Sciatic nerve (tissue), 2 donors: ENCODE measurements at regions not wholly inside any gene's neighbourhood (a gene's known extent, or its start where the extent isn't known, plus 50 kb on each side); places are given as distances from the start of the nearest gene placed in this dataset.

Experiments used
- ATAC-seq: fragments of 200-7000 bp; cut with Tn5 transposase; one replicate; pipeline ENCODE4 v1.9.1; 2020; ENCODE audit warnings: mild to moderate bottlenecking, moderate library complexity
- DNase-seq: peaks from one replicate; pipeline ENCODE4 v3.0.0-alpha.2; 2020; ENCODE audit warnings: low spot score
- intact Hi-C: fragments of 100-400 bp; cut with DNase I; formaldehyde crosslinking; loops from one replicate; pipeline ENCODE4 v1.14.2; 2022
- donor health status: DM: no; HTN: no; CAD: no.
- donor health status: DM: no; HTN: no; CAD: no.

DNA sequence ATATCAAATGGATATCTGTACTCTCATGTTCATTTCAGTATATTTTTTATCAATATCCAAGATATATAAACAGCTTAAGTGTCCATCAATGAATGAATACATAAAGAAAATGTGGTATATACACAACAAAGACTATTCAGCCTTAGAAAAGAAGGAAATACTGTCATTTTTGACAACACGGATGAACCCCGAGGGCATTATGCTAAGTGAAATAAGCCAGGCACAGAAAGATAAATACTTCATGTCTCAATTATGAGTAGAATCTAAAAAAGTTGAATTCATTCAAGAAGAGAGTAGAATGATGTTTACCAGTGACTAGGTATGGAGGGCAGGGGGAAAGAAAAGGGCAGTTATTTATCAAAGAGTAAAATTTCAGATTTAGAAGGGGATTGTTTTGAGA lies 949.8 kb upstream of the TYRP1 start:
- no peak for ATAC-seq
- intact Hi-C loops, result no loop called here
- DNase-seq, result no peak

DNA sequence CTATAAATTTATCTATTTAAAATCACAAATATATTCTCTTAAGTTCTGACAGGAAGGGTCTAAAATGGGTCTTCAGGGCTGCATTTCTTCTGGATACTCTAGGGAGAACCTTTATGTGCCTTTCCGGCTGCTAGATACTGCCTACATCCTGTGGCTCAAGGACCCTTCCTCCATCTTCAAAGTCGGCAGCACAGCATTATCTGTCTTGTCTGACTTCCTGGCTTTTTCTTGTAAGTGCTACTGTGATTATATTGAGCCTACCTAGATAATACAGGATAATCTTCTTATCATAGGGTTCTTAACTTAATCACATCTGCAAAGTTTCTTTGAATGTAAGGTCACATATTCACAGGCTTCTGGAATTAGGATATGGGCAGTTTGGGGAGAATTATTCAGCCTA lies 943.8 kb upstream of the TYRP1 start:
- no peak for ATAC-seq
- intact Hi-C loops, result no loop called here
- DNase-seq, result no peak

DNA sequence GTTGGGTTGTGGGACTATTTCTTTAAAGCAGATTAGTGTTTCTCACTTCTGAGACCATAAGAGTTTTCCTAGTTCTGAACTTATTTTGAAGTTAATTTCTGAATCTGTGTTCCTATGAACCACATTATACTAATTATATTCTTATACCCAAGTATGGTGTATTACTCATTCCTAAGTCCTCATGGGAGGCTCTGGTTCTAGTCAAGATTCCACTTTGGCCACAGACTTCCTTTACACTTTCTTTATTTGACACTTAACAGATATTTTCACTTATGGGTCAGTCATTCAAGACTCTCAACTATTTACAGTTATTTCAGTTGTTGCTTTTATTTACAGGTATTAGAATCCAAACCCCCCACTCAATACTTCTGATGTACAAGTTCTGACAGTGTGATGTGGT lies 937.2 kb upstream of the TYRP1 start:
- ATAC-seq (no peak), DNase-seq (no peak)
- intact Hi-C loops, result no loop called here

DNA sequence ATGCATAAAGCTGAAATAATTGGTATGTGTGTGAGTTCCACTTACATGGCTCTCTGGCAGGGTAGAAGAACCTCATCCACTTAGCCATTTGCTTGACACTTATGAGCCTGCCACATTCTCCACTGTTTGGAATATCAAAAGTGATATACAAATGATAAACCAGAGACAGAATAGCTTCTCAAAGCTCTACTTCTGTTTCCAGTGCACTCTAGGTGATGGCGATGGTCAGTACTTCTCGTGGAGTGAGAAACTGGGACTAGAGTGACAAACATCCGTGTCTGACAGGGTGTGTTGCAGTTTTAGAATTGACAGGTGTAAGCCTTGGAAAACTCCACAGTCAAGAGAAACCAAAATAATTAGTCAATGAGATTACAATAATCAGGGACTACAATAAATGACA lies 935.8 kb upstream of the TYRP1 start:
- DNase-seq (no peak), ATAC-seq (no peak)
- intact Hi-C loops, result no loop called here

DNA sequence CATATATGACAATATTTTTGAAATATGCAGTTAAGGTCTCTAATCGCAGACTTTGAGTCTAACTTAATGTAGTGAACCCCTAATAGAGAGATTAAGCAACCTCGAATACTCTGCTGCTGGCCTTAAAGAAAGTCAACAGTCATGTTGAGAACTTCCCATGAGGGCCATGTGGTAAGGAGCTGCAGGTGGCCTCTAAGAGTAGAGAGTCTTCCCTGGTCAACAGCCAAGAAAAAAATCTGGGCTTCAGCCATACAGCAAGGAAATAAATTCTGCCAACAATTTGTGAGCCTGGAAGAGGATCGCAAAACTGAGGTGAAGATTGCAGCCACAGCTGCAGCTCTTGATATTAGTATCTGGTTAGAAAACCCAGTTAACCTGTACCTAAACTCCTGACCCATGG lies 935.2 kb upstream of the TYRP1 start:
- ATAC-seq (no peak), DNase-seq (no peak)
- intact Hi-C loops, result no loop called here

DNA sequence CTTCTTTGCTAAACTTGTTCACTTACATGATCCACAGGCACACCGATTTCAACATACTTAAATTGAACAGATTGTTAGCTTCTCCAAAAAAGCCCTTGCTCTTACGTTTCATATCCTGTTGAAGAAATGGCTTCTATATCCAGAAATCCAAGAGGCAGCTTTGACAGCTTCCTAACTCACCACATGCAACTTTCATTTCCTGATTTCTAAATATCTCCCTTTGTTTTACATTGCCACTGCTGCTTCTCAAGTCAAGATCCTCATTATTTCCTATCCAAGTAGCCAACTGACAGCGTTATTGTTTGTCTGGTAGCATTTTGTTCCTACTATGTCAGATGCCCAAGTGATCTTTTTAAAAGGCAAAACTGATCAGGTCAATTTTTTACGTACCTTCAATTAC lies 913.2 kb upstream of the TYRP1 start:
- ATAC-seq (no peak), DNase-seq (no peak)
- intact Hi-C loops, result no loop called here

DNA sequence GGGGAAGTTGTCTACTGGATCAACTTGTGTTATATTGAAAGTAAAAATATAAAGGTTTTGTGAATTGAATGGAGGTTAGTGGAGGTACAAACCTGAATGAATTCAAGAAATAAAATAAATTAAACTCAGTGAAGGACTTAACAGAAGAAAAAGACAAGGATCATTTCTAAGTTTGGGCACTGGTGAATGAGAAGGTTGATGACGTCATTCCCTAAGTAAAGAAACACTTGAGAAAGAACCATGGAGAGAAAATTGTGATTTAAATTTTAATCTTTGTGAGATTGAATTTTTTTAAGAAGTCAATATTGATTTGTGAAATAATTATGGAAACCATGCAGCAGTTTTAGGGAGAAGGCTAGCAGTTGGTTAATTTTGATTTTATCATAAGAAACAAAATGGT lies 900.3 kb upstream of the TYRP1 start:
- intact Hi-C loops, result no loop called here
- ATAC-seq (no peak), DNase-seq (no peak)

DNA sequence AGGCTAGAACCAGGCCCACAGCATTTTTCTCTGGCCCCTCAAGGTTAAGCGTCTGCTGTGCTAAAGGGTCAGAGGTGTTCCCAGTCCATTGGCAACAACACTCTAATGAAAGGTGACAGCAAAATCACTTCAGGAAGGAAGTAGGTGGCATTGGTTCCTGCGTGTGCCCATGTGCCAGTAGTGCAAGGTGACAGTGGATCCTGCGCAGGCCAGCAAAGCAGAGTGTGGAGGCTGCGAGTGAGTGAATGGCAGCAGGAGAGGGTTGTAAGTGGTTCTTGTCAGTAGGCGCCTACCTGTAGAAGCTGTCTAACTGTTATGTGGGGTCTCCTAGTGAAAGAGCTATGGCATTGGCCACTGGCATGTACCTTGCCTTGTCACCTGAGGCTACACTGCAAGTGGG lies 898.2 kb upstream of the TYRP1 start:
- ATAC-seq, result no peak
- no peak for DNase-seq
- intact Hi-C loops, result no loop called here

DNA sequence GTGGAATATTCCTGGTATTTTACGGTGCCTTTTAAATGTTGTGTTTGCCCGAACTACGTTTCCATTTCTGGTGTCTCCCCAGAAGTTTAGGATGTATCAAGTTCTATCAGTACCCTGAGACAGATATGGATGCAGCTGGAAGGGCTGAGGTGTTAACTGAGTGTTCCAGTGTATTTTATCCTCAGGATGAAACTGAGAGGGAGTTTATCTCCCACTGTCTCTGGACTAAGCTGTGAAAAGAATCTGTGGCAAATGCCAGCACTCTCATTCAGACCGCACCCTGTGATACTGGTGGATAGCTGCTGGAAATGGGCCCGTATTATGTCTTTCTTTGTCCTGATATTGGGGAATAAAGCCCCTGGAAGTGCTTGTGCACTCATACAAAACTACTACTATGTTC lies 887.2 kb upstream of the TYRP1 start:
- ATAC-seq, result no peak
- intact Hi-C loops, result no loop called here
- DNase-seq, result no peak

DNA sequence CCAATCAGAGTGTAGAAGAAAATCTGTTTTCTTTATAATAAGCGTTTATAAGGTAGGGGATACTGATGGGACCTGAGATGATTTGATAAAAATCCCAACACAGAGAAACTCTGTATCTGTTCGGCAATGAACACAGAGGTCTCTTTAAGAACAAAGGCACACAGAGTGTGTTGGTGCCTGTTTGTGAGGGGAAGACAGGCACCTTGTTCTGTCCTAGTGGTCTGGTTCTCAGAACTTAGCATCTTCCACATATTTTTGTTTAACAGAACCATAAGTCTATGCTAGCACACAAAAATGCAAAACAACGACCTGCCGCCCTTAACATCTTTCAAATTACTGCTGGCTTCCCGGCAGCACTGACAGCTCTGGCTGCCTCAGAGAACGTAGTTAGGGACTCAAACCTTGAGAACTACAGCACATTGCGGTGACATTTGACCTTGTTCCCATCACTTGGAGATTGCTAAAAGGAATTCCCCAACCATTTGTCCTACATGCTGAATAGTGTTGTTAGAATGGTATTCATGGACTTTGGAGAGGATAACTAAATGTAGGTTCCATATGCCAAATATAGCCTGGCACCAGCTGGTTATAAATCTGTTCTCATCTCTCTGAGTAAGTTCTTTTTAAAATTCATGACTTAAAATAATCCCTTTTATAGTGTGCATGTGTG lies 871.7 kb upstream of the TYRP1 start:
- intact Hi-C loops, result no loop called here
- DNase-seq, result no peak
- ATAC-seq, result no peak

DNA sequence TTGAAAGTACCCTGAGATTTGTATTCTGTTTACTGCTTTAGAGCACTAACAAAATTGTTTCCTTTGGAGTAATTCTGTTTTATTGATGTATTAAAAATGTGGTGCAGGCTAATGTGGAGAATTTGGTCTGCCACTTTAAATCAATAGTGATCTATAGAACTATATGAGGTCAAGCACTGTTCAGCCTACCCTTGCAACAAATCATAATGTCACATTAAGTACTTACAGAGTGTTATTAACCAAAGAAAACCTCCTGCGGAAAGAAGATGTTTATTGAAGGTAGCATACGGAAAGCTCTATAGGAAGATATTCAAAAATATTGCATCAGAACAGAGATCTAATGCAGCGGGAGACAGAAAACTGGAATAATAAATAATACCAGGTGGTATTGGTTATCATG lies 865.0 kb upstream of the TYRP1 start:
- DNase-seq (no peak), ATAC-seq (no peak)
- intact Hi-C loops, result no loop called here

DNA sequence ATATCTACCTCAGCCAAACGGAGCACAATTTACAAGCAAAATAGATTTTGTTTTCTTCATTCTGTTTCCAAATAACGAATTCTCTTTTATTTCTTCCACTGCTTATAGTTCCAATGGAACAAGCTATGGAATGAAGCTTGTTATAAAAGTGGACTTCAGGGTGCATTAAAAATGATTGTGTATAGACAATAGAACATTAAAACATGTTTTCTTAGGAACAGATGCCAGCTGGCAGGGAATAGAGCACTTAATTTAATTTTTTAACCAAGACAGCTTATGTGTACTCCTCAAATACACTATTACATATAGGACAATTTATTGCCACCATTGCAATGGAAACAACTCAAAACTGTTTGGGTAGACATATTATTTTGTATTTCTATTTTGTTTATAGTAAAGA lies 860.1 kb upstream of the TYRP1 start:
- intact Hi-C loops, result no loop called here
- DNase-seq (no peak), ATAC-seq (no peak)

DNA sequence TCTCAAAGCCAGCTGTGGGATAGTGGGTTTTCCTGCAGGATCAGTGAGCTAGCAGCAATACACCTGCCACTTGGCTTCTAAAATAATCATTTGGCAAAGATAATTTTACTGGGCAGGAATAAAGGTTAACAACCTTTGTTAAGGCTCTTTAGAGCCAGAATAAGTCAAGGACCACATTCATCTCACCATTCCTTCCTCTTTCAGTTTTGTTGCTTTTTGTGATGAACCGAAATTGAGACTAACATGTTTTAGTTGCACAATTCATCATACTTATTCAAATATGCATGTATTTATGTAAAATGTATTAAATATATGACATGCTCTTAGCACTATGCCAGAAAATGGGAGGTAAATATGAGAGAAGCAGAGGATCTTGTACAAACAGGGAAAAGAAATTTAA lies 824.4 kb upstream of the TYRP1 start:
- intact Hi-C loops, result no loop called here

DNA sequence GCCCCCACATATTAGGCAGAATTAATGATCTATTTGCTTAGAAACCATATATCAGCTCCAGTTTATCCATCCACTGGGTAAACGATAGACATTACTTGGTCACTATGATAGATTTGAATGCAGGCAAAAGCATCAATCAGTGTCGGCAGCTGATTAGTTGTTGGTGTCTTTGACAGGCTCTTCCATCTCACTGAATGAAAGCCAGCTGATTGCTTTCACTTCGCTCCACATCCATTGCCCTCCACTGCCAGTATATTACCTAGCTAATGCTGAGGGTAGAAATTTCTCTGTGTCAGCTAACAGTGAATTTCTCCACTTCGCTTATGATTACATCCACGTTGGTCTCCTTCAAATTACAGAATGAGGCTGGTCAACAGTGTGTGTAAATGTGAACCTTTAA lies 821.3 kb upstream of the TYRP1 start:
- ATAC-seq (no peak), DNase-seq (no peak)
- intact Hi-C loops, result no loop called here

More for the DNA sequence above, 824.4 kb upstream of the TYRP1 start:
- DNase-seq (no peak), ATAC-seq (no peak)

DNA sequence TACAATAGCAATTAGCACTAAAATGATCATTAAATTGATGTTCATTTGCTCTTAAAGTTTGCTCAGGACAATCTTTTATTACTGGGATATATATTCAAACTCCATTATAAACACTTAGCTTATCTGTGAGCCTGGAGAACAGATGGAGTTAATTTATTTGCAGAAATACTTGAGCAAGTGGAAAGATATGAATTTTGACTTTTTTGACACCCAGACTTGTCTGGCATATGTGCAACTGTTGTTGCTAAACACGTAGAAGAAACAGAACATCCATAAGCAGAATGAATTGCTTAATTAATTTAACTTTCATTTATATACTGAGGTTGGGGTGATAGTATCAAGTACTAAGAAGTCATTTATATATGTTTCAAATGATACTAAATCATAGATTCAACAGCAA lies 820.7 kb upstream of the TYRP1 start:
- ATAC-seq (no peak), DNase-seq (no peak)
- intact Hi-C loops, result no loop called here

DNA sequence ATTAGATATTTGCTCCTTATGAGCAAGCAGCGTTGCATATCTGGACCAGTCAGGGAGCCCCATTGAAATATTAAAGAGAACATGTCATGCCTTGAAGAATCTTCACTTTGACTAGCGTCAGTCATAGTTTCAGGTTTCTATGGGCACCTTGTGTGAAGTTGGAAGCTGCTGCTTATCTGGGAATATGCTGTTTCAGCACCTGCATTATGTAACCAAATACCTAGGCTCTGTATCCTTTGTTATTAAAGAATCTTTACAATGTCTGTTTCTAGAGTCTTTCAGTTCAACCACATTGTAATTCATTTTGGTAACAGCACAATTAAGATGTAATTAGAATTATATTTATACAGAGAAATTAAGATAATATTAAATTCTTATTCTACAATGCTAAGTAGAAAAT lies 818.8 kb upstream of the TYRP1 start:
- ATAC-seq (no peak), DNase-seq (no peak)
- intact Hi-C loops, result no loop called here

DNA sequence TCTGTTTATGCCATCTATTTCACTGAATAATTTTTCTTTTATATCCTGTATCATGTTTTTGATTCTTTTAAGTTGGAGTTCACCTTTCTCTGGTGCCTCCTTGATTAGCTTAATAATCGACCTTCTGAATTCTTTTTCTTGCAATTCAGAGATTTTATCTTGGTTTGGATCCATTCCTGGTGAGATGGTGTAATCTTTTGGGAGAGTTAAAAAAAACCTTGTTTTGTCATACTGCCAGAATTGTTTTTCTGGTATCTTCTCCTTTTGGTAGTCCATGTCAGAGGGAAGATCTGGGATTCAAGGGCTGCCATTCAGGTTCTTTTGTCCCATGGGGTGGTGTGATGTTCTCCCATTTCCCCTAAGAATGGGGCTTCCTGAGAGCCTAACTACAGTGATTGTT lies 800.8 kb upstream of the TYRP1 start:
- no peak for DNase-seq
- intact Hi-C loops, result no loop called here
- no peak for ATAC-seq

DNA sequence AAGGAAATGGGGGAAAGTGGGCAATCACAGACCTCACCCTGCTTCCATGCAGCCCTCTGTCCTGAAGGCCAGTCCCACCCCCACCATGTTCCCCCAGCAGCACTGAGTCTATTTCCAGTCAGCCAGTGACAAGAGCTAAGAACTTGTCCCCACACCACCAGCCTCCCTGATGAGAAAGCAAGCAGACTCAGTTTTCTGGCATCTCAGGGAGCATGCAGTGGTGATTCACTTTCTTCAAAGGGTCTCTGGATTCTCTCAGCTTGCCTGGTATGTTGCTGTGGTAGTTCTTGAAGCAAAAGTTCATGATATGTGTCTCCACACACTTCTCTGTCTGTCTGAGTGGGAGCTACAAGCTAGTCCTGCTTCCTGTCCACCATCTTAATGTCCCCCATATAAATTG lies 799.9 kb upstream of the TYRP1 start:
- no peak for DNase-seq

DNA sequence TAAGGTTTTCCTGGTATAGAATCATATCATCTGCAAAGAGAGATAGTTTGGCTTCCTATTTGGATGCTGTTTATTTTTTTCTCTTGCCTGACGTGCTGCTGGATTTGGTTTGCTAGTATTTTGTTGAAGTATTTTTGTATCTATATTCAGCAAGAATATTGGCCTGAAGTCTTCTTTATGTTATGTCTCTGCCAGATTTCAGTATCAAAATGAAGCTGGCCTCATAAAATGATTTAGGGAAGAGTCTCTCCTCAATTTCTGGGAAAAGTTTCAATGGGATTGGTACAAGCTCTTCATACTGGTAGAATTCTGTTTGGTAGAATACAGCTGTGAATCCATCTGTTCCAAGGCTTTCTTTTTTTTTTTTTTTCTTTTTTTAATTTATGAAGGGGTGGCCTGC lies 799.0 kb upstream of the TYRP1 start:
- DNase-seq, result no peak
- intact Hi-C loops, result no loop called here
- ATAC-seq, result no peak

More for the DNA sequence above, 799.9 kb upstream of the TYRP1 start:
- intact Hi-C loops, result no loop called here
- ATAC-seq, result no peak

DNA sequence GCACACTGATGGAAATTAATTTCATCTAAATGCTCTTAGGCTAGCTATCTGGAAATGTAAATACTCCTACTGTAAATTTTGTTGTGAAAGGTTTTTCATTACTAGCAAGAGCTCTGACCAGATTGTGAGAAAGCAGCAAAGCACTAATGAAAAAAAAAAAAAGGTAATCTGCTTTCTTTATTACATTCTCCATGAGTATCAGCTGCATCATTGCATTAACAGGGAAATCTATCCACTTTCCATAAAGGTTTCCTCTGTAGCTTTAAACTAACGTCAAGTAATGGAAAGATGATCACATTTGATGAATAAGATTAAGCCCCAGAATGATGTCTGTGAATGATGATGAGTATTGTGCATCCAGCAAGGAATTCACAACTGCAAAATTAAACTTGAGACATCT lies 790.6 kb upstream of the TYRP1 start:
- intact Hi-C loops, result no loop called here
- no peak for DNase-seq
- no peak for ATAC-seq

DNA sequence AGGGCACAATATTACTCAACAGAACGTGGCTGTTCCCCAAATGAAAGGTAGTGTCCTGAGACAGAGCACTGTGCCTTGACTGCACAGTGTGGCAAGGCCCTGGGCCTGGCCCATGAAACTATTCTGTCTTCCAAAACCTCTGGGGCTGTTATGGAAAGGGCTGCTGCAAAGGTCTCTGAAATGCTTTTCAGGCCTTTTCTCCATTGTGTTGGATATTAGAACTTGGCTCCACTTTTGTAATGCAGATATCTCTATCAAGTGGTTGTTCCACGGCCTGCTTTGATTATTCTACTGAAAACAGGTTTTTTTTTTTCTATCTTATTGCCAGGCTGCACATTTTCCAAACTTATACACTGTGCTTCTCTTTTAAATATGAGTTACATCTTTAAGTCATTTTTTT lies 777.5 kb upstream of the TYRP1 start:
- no peak for DNase-seq
- no peak for ATAC-seq
- intact Hi-C loops, result no loop called here

DNA sequence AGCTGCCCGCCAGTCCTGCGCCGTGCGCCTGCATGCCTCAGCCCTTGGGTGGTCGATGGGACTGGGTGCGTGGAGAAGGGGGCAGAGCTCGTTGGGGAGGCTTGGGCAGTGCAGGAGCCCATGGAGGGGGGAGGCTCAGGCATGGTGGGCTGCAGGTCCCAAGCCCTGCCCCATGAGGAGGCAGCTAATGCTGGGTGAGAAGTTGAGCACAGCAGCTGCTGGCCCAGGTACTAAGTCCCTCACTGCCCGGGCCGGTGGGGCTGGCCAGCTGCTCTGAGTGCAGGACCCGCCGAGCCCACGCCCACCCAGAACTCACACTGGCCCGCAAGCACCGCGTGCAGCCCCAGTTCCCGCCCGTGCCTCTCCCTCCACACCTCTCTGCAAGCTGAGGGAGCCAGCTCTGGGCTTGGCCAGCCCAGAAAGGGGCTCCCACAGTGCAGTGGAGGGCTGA lies 764.3 kb upstream of the TYRP1 start:
- intact Hi-C loops, result no loop called here
- ATAC-seq (no peak), DNase-seq (no peak)
